ENCODE measurements at regions not wholly inside any gene's neighbourhood (a gene's known extent, or its start where the extent isn't known, plus 50 kb on each side); places are given as distances from the start of the nearest gene placed in this dataset.
"Not testable (repeated sequence)": the region's sequence is repeated elsewhere in the genome, so short reads cannot be mapped to it uniquely, and the experiment has no call there.

DNA sequence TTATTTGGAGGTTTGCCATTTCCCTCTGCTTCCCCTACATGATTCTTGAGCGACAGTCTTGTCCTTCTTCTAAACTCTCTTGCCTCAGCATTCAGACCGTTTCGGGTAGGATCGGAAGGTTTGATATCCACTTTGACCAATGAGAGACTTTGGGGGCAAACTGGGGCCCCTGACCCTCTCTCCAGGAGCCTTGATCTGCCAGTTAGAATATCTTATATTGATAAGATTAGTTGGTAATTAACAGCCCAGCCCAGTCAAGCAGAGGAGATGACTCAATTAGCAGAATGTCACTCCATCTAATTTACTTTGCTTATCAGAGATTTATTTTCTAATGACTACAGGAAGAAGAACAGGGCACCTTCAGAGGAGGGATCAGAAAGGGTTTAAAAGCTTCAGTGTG, 532.8 kb downstream of the XYLT1 start:
- DNase-seq (ENCODE audit: low spot score), result no peak

DNA sequence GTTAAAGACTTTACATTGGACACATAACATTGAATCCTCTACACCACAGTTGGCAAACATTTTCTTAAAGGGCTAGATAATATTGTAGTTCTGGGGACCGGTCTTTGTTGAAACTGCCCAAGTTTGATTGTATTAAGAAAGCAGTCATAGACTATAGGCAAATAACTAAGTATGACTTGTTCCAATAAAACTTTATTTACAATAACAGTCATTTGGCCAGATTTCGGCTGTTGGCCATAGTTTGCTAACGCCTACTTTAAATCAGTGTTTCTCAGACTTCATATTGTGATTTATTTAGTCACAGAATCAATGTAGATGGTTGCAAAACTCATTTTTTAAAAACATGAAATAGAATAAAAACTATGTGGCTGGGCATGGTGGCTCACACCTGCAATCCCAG, 531.8 kb downstream of the XYLT1 start:
- no peak for DNase-seq (ENCODE audit: low spot score)

DNA sequence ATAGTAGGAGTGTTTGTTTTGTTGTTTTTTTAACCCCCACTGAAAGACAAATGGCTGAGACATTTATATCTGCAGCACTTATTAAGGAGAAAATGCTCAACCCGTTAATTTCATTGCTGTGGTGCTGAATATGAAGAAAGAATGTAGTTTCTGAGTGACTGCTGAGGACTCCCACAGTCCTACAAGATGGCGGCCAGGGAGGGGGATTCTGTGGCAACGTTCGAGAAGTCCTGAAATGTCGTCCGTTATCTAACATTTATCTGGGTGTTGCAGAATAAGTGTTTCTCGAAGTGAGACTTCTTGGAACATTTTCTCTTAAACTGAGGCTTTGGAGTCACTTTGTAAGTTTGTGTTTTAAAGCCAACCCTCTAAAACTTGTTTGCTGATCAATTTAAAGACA, 530.4 kb downstream of the XYLT1 start:
- DNase-seq (ENCODE audit: low spot score), result no peak

DNA sequence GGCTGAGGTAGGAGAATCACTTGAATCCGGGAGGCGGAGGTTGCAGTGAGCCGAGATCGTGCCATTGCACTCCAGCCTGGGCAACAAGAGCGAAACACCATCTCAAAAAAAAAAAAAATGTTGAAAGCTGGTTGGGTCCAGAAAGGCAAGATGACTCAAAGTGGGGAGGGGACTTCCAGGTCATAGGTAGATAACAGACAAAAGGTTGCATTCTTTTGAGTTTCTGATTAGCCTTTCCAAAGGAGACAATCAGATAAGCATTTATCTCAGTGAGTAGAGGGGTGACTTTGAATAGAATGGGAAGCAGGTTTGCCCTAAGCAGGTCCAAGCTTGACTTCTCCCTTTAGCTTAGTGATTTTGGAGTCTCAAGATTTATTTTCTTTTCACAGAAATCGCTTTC, 527.9 kb downstream of the XYLT1 start:
- DNase-seq (ENCODE audit: low spot score), result not testable (repeated sequence)

DNA sequence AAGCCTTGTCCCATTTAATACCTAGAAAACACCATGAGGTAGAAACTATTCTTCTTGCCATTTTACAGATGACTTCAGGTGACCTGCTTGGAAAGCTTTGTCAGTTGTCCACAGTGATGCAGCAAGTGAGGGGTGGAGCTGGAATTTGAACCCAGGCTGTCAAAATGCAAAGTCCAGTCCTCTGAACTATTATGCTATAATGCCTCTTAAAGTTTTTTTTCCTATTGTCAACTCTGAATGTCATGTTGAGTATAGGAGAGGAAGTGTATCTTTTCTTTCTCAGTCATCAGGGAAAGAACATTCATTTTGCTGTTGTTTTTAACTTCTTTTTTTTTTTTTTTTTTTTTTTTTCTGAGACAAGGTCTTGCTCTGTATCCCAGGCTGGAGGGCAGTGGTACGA, 525.6 kb downstream of the XYLT1 start:
- DNase-seq (ENCODE audit: low spot score), result no peak

GRCh38 chr16:16956376-16956775, 514.4 kb downstream of the XYLT1 start:
- DNase-seq (ENCODE audit: low spot score), result no peak

GRCh38 chr16:16960785-16961184, 510.0 kb downstream of the XYLT1 start:
- DNase-seq (ENCODE audit: low spot score), result no peak

GRCh38 chr16:16966439-16966838, 504.3 kb downstream of the XYLT1 start:
- DNase-seq (ENCODE audit: low spot score), result no peak

GRCh38 chr16:16971042-16971441, 499.7 kb downstream of the XYLT1 start:
- DNase-seq (ENCODE audit: low spot score), result no peak

DNA sequence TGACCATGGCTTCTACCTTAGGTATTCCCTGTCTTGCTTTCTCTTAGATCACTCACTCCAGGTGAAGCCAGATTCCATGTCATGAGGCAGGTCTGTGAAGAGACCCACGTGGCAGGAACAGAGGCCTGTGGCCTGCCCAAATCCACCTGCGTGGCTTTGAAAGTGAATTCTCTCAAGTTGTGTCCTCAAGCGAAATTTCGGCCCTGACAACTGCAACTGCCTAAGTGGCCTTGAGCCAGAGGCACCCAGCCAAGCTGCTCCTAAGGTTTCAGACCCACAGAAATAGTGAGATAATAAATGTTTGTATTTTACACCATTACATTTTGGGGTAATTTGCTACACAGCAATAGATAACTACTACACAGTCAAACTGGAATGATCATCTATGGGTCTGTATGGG, 497.9 kb downstream of the XYLT1 start:
- no peak for DNase-seq (ENCODE audit: low spot score)

GRCh38 chr16:16973707-16974591, 496.8 kb downstream of the XYLT1 start:
- no peak for DNase-seq (ENCODE audit: low spot score)

DNA sequence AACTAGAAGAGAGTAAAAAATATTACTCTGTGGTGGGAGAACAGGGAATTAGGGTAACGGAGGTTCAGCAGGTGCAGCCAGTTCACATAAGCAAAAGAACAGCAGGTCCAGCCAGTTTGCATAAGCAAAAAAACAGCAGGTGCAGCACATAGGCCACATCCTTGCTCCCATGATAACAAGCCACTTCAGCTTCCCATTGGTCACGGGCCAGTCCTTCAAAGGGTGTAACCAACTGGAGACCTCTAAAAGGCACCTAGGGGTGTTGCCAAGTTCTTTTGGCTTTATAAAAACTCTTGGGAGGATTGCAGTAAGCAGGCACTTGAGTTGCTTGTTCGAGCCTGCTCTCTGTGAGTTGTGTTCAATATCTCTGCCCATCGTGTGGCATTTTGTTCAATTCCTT, 488.1 kb downstream of the XYLT1 start:
- no peak for DNase-seq (ENCODE audit: low spot score)

DNA sequence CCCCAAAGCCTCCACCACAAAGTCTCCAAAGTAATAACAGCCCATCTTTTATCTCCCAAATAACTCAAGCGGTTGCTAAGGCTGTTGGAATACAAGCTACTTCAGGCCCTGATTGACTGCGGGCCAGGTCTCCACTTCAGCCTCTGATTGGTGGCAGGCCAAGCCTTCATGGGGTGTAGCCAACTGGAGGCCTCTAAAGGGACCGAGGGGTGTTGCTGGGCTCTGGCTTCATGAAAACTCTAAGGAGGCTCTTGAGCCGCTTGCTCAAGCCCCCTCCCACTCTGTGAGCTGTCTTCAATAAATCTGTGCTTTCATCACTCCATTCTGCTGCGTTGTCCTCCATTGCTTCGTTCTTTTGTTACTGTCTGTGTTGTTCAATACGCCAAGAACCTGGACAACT, 487.2 kb downstream of the XYLT1 start:
- no peak for DNase-seq (ENCODE audit: low spot score)

DNA sequence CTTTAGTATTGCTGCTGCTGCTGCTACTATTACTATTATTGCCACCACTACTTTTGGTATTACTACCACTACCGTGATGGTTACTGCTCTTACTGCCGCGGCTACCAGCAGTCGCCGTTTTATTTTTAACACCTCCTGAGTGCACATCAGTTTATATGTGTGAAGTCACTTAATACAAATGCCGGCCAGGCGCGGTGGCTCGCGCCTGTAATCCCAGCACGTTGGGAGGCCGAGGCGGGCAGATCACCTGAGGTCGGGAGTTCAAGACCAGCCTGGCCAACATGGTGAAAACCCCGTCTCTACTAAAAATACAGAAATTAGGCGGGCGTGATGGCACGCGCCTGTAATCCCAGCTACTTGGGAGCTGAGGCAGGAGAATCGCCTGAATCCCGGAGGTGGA, 486.7 kb downstream of the XYLT1 start:
- DNase-seq (ENCODE audit: low spot score), result not testable (repeated sequence)

- no peak for DNase-seq (ENCODE audit: low spot score)
Observed at GRCh38 chr16:16985707-16986106, 485.1 kb downstream of the XYLT1 start.

DNA sequence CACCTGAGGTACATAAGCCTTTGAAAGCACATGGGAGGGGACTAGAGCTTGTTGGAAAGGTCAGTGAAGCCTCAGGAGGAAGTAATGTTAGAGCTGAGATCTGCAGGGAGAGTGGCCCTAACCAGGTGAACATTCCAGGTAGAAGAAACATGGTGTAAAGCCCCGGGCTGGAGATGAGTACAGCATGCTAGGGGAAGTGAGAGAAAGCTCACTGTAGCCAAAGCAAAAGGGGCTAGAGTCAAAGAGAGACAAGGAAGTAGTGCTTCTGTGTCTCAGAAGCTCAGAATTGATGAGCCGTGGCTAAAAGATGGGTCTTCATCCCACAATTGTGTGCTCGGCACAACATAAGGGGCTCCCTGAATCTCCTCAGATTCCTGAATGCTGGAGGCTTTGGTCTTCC, 481.8 kb downstream of the XYLT1 start:
- no peak for DNase-seq (ENCODE audit: low spot score)

- DNase-seq (ENCODE audit: low spot score), result no peak
Observed at GRCh38 chr16:16989368-16989767, 481.4 kb downstream of the XYLT1 start.

- DNase-seq (ENCODE audit: low spot score), result no peak
Observed at GRCh38 chr16:16991711-16992110, 479.0 kb downstream of the XYLT1 start.

DNA sequence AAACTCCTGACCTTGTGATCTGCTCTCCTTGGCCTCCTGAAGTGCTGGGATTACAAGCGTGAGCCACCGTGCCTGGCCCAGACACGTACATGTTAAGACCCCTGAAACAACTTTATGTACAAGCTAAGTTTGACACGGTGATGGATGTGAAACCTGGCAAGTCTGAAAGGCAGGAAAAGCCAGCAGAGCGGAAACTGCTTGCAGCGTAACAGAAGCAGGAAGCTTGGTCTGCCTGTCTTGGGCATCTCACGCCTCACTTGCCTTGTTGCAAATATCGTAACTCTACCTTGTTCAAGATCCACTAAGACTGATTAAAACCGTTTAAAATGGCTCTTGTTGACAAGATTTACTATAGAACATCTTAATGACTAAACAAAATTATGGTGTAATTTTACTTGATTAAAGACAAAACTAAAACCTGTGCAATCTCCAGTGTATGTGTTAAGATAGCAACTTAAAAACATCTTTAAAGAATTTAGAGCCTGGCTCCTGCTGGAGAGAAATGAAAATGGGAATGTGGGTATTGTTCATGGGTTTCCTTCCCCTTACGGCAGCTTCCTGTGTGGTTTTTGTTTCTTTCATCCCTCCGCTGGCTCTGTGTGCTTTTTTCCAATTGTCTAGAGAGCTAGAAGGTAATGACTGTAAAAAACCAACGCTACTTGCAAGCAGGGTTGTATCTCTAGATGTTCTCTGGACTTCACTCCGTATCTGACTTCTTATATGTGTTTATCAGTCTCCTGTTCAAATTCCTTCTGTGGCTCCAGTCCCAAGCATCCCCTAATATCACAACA, 477.6 kb downstream of the XYLT1 start:
- DNase-seq (ENCODE audit: low spot score), result peak; percentile 21

DNA sequence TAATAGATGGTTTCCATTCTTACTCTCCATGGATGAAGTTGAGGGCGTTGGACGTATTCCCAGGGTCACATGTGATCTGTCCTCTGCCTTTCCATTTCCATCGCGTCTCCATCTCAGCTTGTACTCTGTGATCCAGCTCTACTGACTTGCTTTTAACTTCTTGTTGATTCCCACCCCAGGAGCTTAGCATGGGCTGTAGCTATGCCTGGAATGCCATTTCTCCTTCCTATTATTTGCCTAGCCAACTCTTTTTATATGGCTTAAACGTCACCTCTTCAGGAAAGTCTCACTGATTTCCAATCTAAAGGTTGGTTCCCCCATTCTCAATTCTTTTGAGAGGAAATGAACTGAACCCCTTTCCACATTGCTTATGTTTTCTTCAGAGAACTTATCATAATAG, 475.9 kb downstream of the XYLT1 start:
- DNase-seq (ENCODE audit: low spot score), result no peak

GRCh38 chr16:16996827-16997226, 473.9 kb downstream of the XYLT1 start:
- DNase-seq (ENCODE audit: low spot score), result no peak

DNA sequence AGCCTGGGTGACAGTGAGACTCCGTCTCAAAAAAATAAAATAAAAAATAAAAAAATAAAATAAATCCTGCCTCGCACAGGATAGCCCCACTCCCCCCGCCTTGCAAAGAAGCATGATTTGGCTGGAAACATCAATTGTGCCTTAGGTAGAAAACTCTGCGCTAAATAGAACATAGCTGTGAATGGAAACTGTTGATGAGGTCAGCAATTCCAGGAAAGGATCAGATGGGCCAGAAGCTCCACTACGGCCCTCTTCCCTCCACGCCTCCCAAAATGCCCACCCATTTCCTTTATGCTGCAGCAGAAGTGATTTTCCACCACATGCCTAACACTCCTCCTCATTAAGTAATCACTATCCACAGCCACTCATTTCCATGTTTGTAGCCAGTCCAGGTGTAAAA, 473.4 kb downstream of the XYLT1 start:
- DNase-seq (ENCODE audit: low spot score), result no peak

DNA sequence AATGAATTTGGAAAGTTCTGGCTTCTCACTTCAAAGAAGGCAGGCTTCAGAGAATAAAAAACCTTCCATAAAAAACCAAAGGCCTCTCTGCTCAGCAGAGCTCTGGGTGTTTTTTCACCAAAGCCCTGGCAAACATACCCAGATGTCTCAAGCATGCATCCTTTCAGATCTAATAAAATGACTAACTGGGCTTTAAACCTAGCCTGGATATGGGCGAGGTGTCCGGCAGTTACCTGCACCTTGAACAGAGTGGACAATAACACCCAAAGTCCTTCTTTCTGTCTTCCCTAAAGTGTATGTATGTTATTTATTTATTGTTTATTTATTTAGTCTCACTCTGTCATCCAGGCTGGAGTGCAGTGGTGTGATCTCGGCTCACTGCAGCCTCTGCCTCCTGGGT, 469.3 kb downstream of the XYLT1 start:
- no peak for DNase-seq (ENCODE audit: low spot score)
